H9 (cell line): ENCODE measurements at regions not wholly inside any gene's neighbourhood (a gene's known extent, or its start where the extent isn't known, plus 50 kb on each side); places are given as distances from the start of the nearest gene placed in this dataset.

ENCODE experiments used
- DNase-seq: peaks from one replicate; pipeline ENCODE4 v3.0.0-alpha.2; 2017
- H2AFZ ChIP-seq: one replicate; pipeline ENCODE4 v1.6.1; 2013; ENCODE audit warnings: mild to moderate bottlenecking, low read length, control low read depth, moderate library complexity
- H2AK5ac ChIP-seq: 2 replicates; pipeline ENCODE4 v1.6.1; 2013; ENCODE audit warnings: low read length, control low read depth, mixed read lengths; ENCODE audit not compliant: insufficient read length
- H2BK120ac ChIP-seq: one replicate; pipeline ENCODE4 v1.6.1; 2013; ENCODE audit warnings: low read depth, mild to moderate bottlenecking, low read length, control low read depth, inconsistent platforms; ENCODE audit not compliant: poor library complexity, severe bottlenecking
- H2BK12ac ChIP-seq: 2 replicates; pipeline ENCODE4 v1.6.1; 2013; ENCODE audit warnings: low read length, control low read depth, mixed read lengths, low read depth; ENCODE audit not compliant: insufficient read length
- H2BK15ac ChIP-seq: 2 replicates; pipeline ENCODE4 v1.6.1; 2013; ENCODE audit warnings: low read depth, low read length, control low read depth
- H2BK20ac ChIP-seq: one replicate; pipeline ENCODE4 v1.6.1; 2013; ENCODE audit warnings: low read depth, mild to moderate bottlenecking, low read length, control low read depth, inconsistent platforms; ENCODE audit not compliant: poor library complexity, severe bottlenecking
- H2BK5ac ChIP-seq: 2 replicates; pipeline ENCODE4 v1.6.1; 2013; ENCODE audit warnings: low read length, control low read depth, mixed read lengths; ENCODE audit not compliant: insufficient read length
- H3K14ac ChIP-seq: 2 replicates; pipeline ENCODE4 v1.6.1; 2013; ENCODE audit warnings: low read length, control low read depth; ENCODE audit not compliant: insufficient read depth
- H3K18ac ChIP-seq: 2 replicates; pipeline ENCODE4 v1.6.1; 2013; ENCODE audit warnings: low read depth, mild to moderate bottlenecking, mixed read lengths, low read length, control low read depth; ENCODE audit not compliant: insufficient read length
- H3K23ac ChIP-seq: 2 replicates; pipeline ENCODE4 v1.6.1; 2013; ENCODE audit warnings: low read length, control low read depth, mixed read lengths, low read depth; ENCODE audit not compliant: insufficient read length
- H3K23me2 ChIP-seq: 2 replicates; pipeline ENCODE4 v1.6.1; 2013; ENCODE audit warnings: low read depth, mild to moderate bottlenecking, mixed read lengths, low read length, control low read depth; ENCODE audit not compliant: insufficient read length, poor library complexity, severe bottlenecking
- H3K27ac ChIP-seq: 2 replicates; pipeline ENCODE4 v1.5.1; 2013; ENCODE audit warnings: low read length, control low read depth, mixed read lengths, low read depth; ENCODE audit not compliant: insufficient read length
- H3K27me3 ChIP-seq: 2 replicates; pipeline ENCODE4 v1.6.1; 2013; ENCODE audit warnings: low read length, control low read depth, inconsistent platforms; ENCODE audit not compliant: insufficient read depth
- H3K4ac ChIP-seq: 2 replicates; pipeline ENCODE4 v1.6.1; 2013; ENCODE audit warnings: low read depth, mild to moderate bottlenecking, control low read depth, inconsistent platforms, low read length, moderate library complexity
- H3K4me1 ChIP-seq: 2 replicates; pipeline ENCODE4 v1.6.1; 2013; ENCODE audit warnings: low read length, control low read depth, inconsistent platforms; ENCODE audit not compliant: insufficient read depth
- H3K4me2 ChIP-seq: 2 replicates; pipeline ENCODE4 v1.6.1; 2013; ENCODE audit warnings: low read length, control low read depth, mixed read lengths; ENCODE audit not compliant: insufficient read length, insufficient read depth
- H3K56ac ChIP-seq: 2 replicates; pipeline ENCODE4 v1.6.1; 2013; ENCODE audit warnings: low read depth, mild to moderate bottlenecking, mixed read lengths, low read length, control low read depth; ENCODE audit not compliant: insufficient read length
- H3K79me1 ChIP-seq: 2 replicates; pipeline ENCODE4 v1.6.1; 2013; ENCODE audit warnings: low read depth, mild to moderate bottlenecking, moderate library complexity, low read length, control low read depth, inconsistent platforms; ENCODE audit not compliant: insufficient read depth, poor library complexity, severe bottlenecking
- H3K79me2 ChIP-seq: 2 replicates; pipeline ENCODE4 v1.6.1; 2013; ENCODE audit warnings: low read length, control low read depth, inconsistent platforms; ENCODE audit not compliant: insufficient read depth
- H3K9ac ChIP-seq: 2 replicates; pipeline ENCODE4 v1.6.1; 2013; ENCODE audit warnings: low read length, control low read depth, mixed read lengths; ENCODE audit not compliant: insufficient read length; ENCODE audit errors: extremely low read depth
- H3K9me3 ChIP-seq: one replicate; pipeline ENCODE4 v1.6.1; 2013; ENCODE audit warnings: low read depth, low read length, inconsistent platforms; ENCODE audit not compliant: control insufficient read depth
- H3T11ph ChIP-seq: one replicate; pipeline ENCODE4 v1.6.1; 2013; ENCODE audit warnings: mild to moderate bottlenecking, low read length, control low read depth, inconsistent platforms
- H4K20me1 ChIP-seq: one replicate; pipeline ENCODE4 v1.6.1; 2013; ENCODE audit not compliant: control insufficient read depth, insufficient read length, insufficient read depth
- H4K5ac ChIP-seq: 2 replicates; pipeline ENCODE4 v1.6.1; 2013; ENCODE audit warnings: low read depth, mild to moderate bottlenecking, mixed read lengths, low read length, control low read depth; ENCODE audit not compliant: insufficient read length
- H4K8ac ChIP-seq: replicated peaks from 2 replicates; pipeline ENCODE4 v1.6.1; 2013; ENCODE audit warnings: low read length, control low read depth, mixed read lengths, low read depth; ENCODE audit not compliant: insufficient read length
- H4K91ac ChIP-seq: 2 replicates; pipeline ENCODE4 v1.6.1; 2013; ENCODE audit warnings: low read depth, mild to moderate bottlenecking, moderate library complexity, mixed read lengths, low read length, control low read depth; ENCODE audit not compliant: insufficient read length
- H3K27ac Mint-ChIP-seq, 3 experiments: 2 replicates in 2 of 3; 3 replicates in 1 of 3; pipeline ENCODE4 v1.8.0; 2020 to 2021; ENCODE audit warnings: mixed read lengths in 3 of 3, mild to moderate bottlenecking in 1 of 3, moderate library complexity in 1 of 3
- H3K27me3 Mint-ChIP-seq: 2 replicates; pipeline ENCODE4 v1.8.0; 2021; ENCODE audit warnings: low read depth, mild to moderate bottlenecking, moderate library complexity, mixed read lengths
- H3K36me3 Mint-ChIP-seq, 3 experiments: 2 replicates in 2 of 3; 3 replicates in 1 of 3; pipeline ENCODE4 v1.8.0; 2020 to 2021; ENCODE audit warnings: low read depth in 3 of 3, mixed read lengths in 3 of 3; ENCODE audit not compliant: insufficient read depth in 1 of 3
- H3K4me1 Mint-ChIP-seq, 2 experiments: 2 replicates each; pipeline ENCODE4 v1.8.0; 2020; ENCODE audit warnings: mixed read lengths in 2 of 2
- H3K4me3 Mint-ChIP-seq, 2 experiments: 2 replicates in 1 of 2; 3 replicates in 1 of 2; pipeline ENCODE4 v1.8.0; 2020 to 2021; ENCODE audit warnings: mild to moderate bottlenecking in 2 of 2, mixed read lengths in 2 of 2, moderate library complexity in 1 of 2
- H3K9me3 Mint-ChIP-seq, 2 experiments: 2 replicates in 1 of 2; 3 replicates in 1 of 2; pipeline ENCODE4 v1.8.0; 2020; ENCODE audit warnings: mild to moderate bottlenecking in 2 of 2, mixed read lengths in 2 of 2, moderate library complexity in 1 of 2
- WGBS: extraction: QIAGEN DNeasy Blood & Tissue Kit; methylation state at CpG from one replicate; pipeline ENCODE4 v1.1.7; 2013; ENCODE audit warnings: missing lambda C conversion rate, low lambda C conversion rate, mixed read lengths; ENCODE audit not compliant: insufficient read length; ENCODE audit errors: extremely low coverage; 5-methylcytosine and 5-hydroxymethylcytosine counted together
- TF ChIP-seq, protein P1 (sequence below): fragments of 200-600 bp; sonication (generic); conservative IDR thresholded peaks from 3 replicates; pipeline ENCODE4 v1.8.0; 2021; ENCODE audit warnings: antibody characterized with exemption, mild to moderate bottlenecking

DNA sequence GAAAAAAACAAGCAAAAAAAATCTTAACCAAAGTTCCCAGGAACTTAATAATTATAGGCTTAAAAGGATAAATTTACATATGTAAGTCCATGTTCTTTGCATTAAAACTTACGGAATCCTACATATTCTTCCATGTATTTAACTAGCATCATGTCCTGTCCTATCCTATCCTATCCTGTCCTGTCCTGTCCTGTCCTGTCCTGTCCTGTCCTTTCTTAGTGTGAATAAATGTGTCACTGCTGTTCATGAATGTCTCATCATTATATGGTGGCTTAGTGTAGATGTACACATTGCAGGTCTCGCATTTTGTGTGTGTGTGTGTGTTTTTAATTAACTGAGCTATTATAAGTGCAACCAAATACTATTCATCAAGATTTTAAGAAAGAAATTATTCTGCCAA is 90.0 kb downstream of the TMEM167A start:
- Histone ChIP-seq H4K5ac (no peak overlapping the region), H3K27me3 (no peaks in the 10 kb centered on the region), H3K23me2 (no peaks in the 10 kb centered on the region), H2AK5ac (no peak overlapping the region), H3K4ac (no peak overlapping the region), H4K91ac (no peak overlapping the region), H2BK12ac (no peak overlapping the region), H3T11ph (no peak overlapping the region), H2BK20ac (no peak overlapping the region), H3K23ac (no peak overlapping the region), H2BK120ac (no peak overlapping the region), H3K9me3 (no peaks in the 10 kb centered on the region), H3K9ac (no peak overlapping the region), H3K4me1 (no peaks in the 10 kb centered on the region; the same call in 1 of the 2 replicates), H3K56ac (no peak overlapping the region), H3K4me2 (no peak overlapping the region), H3K79me2 (no peaks in the 10 kb centered on the region), H4K20me1 (no peaks in the 10 kb centered on the region), H2BK15ac (no peak overlapping the region), H3K79me1 (no peaks in the 10 kb centered on the region), H3K18ac (no peak overlapping the region), H4K8ac (no peak overlapping the region), H3K27ac (no peak overlapping the region), H2AFZ (no peak overlapping the region), H2BK5ac (no peak overlapping the region), H3K14ac (no peak overlapping the region)
- no peak overlapping the region for H3K27ac Mint-ChIP-seq
- H3K4me3 Mint-ChIP-seq: no peak overlapping the region
- no peak for DNase-seq
- WGBS: no CpG with 5 or more reads among the region's 2 CpGs
- H3K9me3 Mint-ChIP-seq: no peaks in the 10 kb centered on the region
- H3K27me3 Mint-ChIP-seq: peaks cover 1% of the 10 kb centered on the region; the same call in 1 of the 2 replicates
- H3K4me1 Mint-ChIP-seq: peaks cover 27 to 31% of the 10 kb centered on the region in 2 experiments
- H3K36me3 Mint-ChIP-seq: no peaks in the 10 kb centered on the region
- TF ChIP-seq, protein P1, sequence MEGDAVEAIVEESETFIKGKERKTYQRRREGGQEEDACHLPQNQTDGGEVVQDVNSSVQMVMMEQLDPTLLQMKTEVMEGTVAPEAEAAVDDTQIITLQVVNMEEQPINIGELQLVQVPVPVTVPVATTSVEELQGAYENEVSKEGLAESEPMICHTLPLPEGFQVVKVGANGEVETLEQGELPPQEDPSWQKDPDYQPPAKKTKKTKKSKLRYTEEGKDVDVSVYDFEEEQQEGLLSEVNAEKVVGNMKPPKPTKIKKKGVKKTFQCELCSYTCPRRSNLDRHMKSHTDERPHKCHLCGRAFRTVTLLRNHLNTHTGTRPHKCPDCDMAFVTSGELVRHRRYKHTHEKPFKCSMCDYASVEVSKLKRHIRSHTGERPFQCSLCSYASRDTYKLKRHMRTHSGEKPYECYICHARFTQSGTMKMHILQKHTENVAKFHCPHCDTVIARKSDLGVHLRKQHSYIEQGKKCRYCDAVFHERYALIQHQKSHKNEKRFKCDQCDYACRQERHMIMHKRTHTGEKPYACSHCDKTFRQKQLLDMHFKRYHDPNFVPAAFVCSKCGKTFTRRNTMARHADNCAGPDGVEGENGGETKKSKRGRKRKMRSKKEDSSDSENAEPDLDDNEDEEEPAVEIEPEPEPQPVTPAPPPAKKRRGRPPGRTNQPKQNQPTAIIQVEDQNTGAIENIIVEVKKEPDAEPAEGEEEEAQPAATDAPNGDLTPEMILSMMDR: no peak
